MM.1S (cell line): ENCODE measurements at regions not wholly inside any gene's neighbourhood (a gene's known extent, or its start where the extent isn't known, plus 50 kb on each side); places are given as distances from the start of the nearest gene placed in this dataset.

Source experiments
- CTCF ChIP-seq: fragments of 300-600 bp; sonication (generic); IDR thresholded peaks from 2 replicates; pipeline ENCODE4 v1.5.1; 2016; ENCODE audit warnings: antibody characterized with exemption, low read length, mixed read lengths
- EZH2phosphoT487 ChIP-seq: fragments of 300-600 bp; sonication (generic); IDR thresholded peaks from 2 replicates; pipeline ENCODE4 v1.6.1; 2018; ENCODE audit warnings: antibody characterized with exemption, low read length

- TF ChIP-seq CTCF (no peak), EZH2phosphoT487 (no peak)
Observed at GRCh38 chr2:236503100-236503499, 66.5 kb upstream of the ACKR3 start.
